ENCODE measurements at regions not wholly inside any gene's neighbourhood (a gene's known extent, or its start where the extent isn't known, plus 50 kb on each side); places are given as distances from the start of the nearest gene placed in this dataset.

GRCh38 chr9:38118862-38119438, 49.9 kb upstream of the SHB start:
- DNase-seq: no peak
